ENCODE measurements at regions not wholly inside any gene's neighbourhood (a gene's known extent, or its start where the extent isn't known, plus 50 kb on each side); places are given as distances from the start of the nearest gene placed in this dataset.

DNA sequence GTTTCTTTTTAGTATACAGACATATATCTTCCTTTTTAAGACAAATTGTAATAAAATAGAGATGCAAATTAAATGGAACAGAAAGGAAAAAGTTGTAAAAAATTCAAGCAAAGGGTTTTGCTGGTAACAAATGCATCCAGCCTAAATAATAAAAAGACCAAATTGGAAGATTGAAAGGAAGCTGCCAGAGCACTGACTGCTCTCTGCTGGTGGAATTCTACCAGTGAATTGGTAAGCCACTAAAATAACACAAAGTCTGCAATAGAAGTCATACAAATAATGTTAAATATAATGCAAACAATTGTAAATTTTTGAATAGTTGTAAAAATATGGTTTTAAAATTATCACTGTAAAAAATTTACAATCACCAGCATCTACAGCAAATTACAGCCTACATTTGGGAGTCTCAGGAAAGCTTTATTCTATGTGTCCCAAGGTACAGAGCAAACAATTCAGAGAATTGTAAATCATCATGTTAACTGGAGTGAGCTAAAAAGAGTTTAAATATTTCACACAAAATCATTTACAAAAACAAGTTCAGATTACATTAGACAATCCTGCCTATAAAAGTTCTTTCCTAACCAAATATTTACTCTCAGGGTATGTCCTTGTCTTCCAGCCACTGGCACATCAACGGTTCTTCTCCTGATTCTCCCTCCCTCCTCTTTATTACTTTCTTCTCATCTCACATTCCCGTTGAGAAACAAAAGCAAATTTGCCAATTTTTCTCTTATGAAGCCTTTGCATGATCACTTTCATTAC lies 1322.5 kb downstream of the PCDH7 start:
- DNase-seq (no peak), ATAC-seq (no peak)
- Mint-ChIP-seq H3K9me3 (peaks cover 0 to 7% of the 10 kb centered on the region in 2 donors), H3K4me1 (no peaks in the 10 kb centered on the region), H3K27ac (no peak overlapping the region), H3K27me3 (no peaks in the 10 kb centered on the region), H3K4me3 (no peak overlapping the region)

DNA sequence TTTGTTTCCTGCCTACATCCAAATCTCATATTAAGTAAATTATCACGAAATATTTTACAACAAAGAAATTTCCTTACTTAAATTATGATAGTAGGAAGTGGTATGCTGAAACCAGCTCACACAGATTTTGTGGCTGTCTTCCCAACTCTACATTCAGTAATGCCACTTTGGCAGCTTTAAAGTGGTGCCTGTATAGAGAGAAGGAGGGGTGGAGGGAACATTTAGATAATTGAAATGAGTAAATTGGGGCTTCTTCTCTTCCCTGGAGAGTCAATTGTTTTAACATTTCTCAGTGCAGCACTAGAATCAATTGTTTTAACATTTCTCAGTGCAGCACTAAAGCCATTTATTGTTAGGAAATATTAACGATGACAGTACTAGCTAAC lies 1323.1 kb downstream of the PCDH7 start:
- H3K27me3 Mint-ChIP-seq: no peaks in the 10 kb centered on the region
- peaks cover 0 to 7% of the 10 kb centered on the region in 2 donors for H3K9me3 Mint-ChIP-seq
- H3K27ac Mint-ChIP-seq: no peak overlapping the region
- no peak for ATAC-seq
- no peak for DNase-seq
- no peak overlapping the region for H3K4me3 Mint-ChIP-seq
- no peaks in the 10 kb centered on the region for H3K4me1 Mint-ChIP-seq

DNA sequence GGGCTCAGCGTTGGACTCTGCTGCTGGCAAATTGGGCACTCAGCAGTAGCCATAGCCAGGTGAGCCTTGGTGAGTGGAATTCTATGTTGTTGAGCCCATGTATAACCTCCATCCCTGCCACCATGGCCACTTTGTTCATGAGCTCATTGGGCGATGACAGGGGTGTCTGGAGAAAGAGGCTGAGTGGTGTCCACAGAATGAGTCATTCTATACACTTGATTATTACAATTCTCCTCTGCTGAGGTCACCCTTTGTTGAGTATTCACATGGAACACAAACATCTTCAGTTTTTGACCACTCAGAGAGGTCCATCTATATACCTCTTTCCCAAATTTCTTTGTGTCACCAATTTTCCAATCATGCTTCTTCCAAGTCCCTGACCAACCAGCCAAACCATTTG lies 1341.7 kb downstream of the PCDH7 start:
- DNase-seq (no peak), ATAC-seq (no peak)
- Mint-ChIP-seq H3K27me3 (no peaks in the 10 kb centered on the region), H3K27ac (no peak overlapping the region), H3K9me3 (peaks cover 22 to 28% of the 10 kb centered on the region in 2 donors), H3K4me1 (no peaks in the 10 kb centered on the region), H3K4me3 (no peak overlapping the region)

DNA sequence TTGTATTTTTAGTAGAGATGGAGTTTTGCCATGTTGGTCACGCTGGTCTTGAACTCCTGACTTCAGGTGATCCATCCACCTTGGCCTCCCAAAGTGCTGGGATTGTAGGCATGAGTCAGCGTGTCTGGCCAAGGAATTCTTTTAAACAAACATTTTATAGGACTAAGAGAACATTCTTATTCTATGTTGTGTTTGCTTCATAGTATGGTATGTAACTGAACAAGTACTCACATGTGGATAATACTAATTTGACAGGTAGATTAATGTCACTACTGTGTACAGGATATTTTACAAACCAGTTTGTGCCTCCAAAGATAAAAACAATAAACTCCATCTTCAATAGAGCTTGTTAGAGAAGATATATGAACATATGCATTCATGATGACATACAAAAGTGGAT lies 1353.4 kb downstream of the PCDH7 start:
- ATAC-seq (no peak), DNase-seq (no peak)
- H3K27me3 Mint-ChIP-seq: no peaks in the 10 kb centered on the region
- H3K4me3 Mint-ChIP-seq: no peak overlapping the region
- no peaks in the 10 kb centered on the region for H3K4me1 Mint-ChIP-seq
- H3K9me3 Mint-ChIP-seq: peaks cover 0 to 7% of the 10 kb centered on the region in 2 donors
- H3K27ac Mint-ChIP-seq: no peak overlapping the region

GRCh38 chr4:32087211-32087610 lies 1367.0 kb downstream of the PCDH7 start:
- H3K27me3 Mint-ChIP-seq: no peaks in the 10 kb centered on the region
- no peaks in the 10 kb centered on the region for H3K4me1 Mint-ChIP-seq
- peaks cover 5 to 7% of the 10 kb centered on the region in 2 donors for H3K9me3 Mint-ChIP-seq

DNA sequence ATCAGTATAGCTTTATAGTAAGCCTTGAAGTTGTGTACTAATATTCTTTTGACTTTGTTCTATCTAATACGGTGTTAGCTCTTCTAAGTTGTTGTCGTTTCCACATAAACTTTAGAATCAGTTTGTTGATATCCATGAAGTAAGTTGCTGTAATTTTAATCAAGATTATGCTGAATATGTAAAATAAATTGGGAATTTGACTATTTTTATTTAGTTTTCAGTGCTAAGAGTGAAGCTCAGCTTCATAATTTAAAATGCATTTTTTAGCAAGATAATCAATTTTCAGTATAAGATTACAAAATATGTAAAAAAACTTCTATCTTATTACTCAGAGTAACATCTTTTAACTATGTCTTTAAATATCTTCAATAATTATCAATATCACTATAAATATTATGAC lies 1374.8 kb downstream of the PCDH7 start:
- Mint-ChIP-seq H3K4me3 (no peak overlapping the region), H3K9me3 (peaks cover 0 to 5% of the 10 kb centered on the region in 2 donors), H3K27ac (no peak overlapping the region), H3K4me1 (no peaks in the 10 kb centered on the region), H3K27me3 (no peaks in the 10 kb centered on the region)
- ATAC-seq (no peak), DNase-seq (no peak)

More at GRCh38 chr4:32087211-32087610, 1367.0 kb downstream of the PCDH7 start:
- no peak overlapping the region for H3K4me3 Mint-ChIP-seq
- no peak overlapping the region for H3K27ac Mint-ChIP-seq
- no peak for ATAC-seq
- no peak for DNase-seq

GRCh38 chr4:32102896-32103295 lies 1382.7 kb downstream of the PCDH7 start:
- H3K4me3 Mint-ChIP-seq: no peak overlapping the region
- no peak for ATAC-seq
- DNase-seq: no peak
- H3K9me3 Mint-ChIP-seq: peaks cover 6 to 9% of the 10 kb centered on the region in 2 donors
- H3K4me1 Mint-ChIP-seq: no peaks in the 10 kb centered on the region
- H3K27ac Mint-ChIP-seq: no peak overlapping the region
- H3K27me3 Mint-ChIP-seq: no peaks in the 10 kb centered on the region

GRCh38 chr4:32106767-32107166 lies 1386.6 kb downstream of the PCDH7 start:
- Mint-ChIP-seq H3K27ac (no peak overlapping the region), H3K4me1 (no peaks in the 10 kb centered on the region), H3K27me3 (no peaks in the 10 kb centered on the region), H3K4me3 (no peak overlapping the region), H3K9me3 (peaks cover 9 to 13% of the 10 kb centered on the region in 2 donors)
- ATAC-seq (no peak), DNase-seq (no peak)

DNA sequence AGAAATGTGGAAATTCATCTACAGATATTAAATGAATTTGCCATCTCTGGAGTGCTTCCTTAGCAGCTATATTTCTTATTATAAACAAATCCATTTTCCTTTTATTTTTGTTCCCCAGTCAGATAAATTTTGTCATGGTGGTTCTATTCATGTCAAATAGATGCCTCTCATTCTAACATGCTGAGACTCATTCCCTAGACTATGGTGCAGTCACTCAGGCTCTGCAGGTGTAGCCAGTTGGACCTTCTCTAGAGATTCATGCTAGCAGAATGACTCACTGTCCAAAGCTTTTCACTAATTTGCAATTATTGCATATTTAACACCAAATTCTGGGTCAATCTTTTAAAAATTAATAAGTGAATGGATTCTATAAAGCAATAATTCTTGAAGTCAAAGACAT lies 1392.7 kb downstream of the PCDH7 start:
- no peaks in the 10 kb centered on the region for H3K27me3 Mint-ChIP-seq
- H3K9me3 Mint-ChIP-seq: peaks cover 3% of the 10 kb centered on the region in 2 donors
- H3K4me1 Mint-ChIP-seq: no peaks in the 10 kb centered on the region
- no peak overlapping the region for H3K4me3 Mint-ChIP-seq
- DNase-seq: no peak
- H3K27ac Mint-ChIP-seq: peak overlapping the region in 1 of 2 donors; percentile 63
- no peak for ATAC-seq

- no peak for DNase-seq
- Mint-ChIP-seq H3K4me3 (no peak overlapping the region), H3K4me1 (no peaks in the 10 kb centered on the region), H3K27ac (no peak overlapping the region), H3K27me3 (no peaks in the 10 kb centered on the region), H3K9me3 (peaks cover 0 to 6% of the 10 kb centered on the region in 2 donors)
- no peak for ATAC-seq
Observed at GRCh38 chr4:32117693-32118092, 1397.5 kb downstream of the PCDH7 start.

- Mint-ChIP-seq H3K4me1 (no peaks in the 10 kb centered on the region), H3K9me3 (peaks cover 4 to 13% of the 10 kb centered on the region in 2 donors), H3K27me3 (no peaks in the 10 kb centered on the region), H3K4me3 (no peak overlapping the region), H3K27ac (no peak overlapping the region)
- DNase-seq (no peak), ATAC-seq (no peak)
Observed at GRCh38 chr4:32119907-32120306, 1399.7 kb downstream of the PCDH7 start.

DNA sequence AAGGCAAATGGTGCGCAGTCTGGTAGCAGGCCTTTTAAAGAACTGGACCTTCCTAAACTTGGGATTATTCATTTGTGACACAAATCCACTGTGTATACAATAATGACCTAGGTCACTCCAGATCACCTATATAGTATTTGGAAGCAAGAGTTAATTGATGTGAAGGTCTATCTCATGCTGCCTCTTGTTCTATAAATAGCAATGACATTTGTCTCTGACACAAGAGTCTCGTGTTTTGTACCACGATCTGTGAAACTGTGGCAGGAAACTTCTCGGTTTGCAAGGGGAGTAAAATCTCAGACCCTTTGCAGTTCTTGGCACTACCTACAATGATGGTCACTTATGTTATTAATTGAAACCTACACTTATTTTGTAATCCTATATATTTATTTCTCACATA lies 1408.4 kb downstream of the PCDH7 start:
- DNase-seq (no peak), ATAC-seq (no peak)
- H3K4me1 Mint-ChIP-seq: no peaks in the 10 kb centered on the region
- no peaks in the 10 kb centered on the region for H3K27me3 Mint-ChIP-seq
- H3K9me3 Mint-ChIP-seq: peaks cover 10 to 12% of the 10 kb centered on the region in 2 donors
- H3K27ac Mint-ChIP-seq: no peak overlapping the region
- H3K4me3 Mint-ChIP-seq: no peak overlapping the region

GRCh38 chr4:32129967-32130366 lies 1409.8 kb downstream of the PCDH7 start:
- H3K4me1 Mint-ChIP-seq: no peaks in the 10 kb centered on the region
- H3K27ac Mint-ChIP-seq: no peak overlapping the region
- ATAC-seq: no peak
- DNase-seq: no peak
- no peak overlapping the region for H3K4me3 Mint-ChIP-seq
- H3K9me3 Mint-ChIP-seq: peaks cover 10 to 12% of the 10 kb centered on the region in 2 donors
- H3K27me3 Mint-ChIP-seq: no peaks in the 10 kb centered on the region

DNA sequence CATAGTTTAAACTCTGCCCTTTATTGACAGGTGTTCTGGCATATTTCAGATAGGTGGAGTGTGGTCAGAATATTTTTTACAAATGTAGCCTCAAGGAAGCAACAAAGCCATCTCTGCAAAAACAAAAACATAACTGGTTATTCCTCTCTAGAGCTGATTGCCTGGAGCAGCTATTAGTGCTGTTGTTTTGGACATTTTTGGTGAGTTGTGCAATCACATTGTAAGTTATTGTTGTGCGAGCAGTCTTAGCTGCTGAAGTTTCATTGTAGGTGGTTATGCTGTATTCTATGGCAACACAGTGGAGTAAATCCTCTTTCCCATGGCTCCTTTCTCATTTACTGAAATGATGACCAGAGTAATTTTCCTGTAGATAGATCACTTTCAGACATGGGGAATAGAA lies 1413.0 kb downstream of the PCDH7 start:
- H3K27ac Mint-ChIP-seq: no peak overlapping the region

GRCh38 chr4:32133734-32134133 lies 1413.6 kb downstream of the PCDH7 start:
- Mint-ChIP-seq H3K4me3 (no peak overlapping the region), H3K9me3 (peaks cover 10 to 12% of the 10 kb centered on the region in 2 donors), H3K4me1 (no peaks in the 10 kb centered on the region), H3K27ac (no peak overlapping the region), H3K27me3 (no peaks in the 10 kb centered on the region)
- DNase-seq (no peak), ATAC-seq (no peak)

More for the DNA sequence above, 1413.0 kb downstream of the PCDH7 start:
- H3K9me3 Mint-ChIP-seq: peaks cover 10 to 12% of the 10 kb centered on the region in 2 donors
- ATAC-seq (no peak), DNase-seq (no peak)
- H3K27me3 Mint-ChIP-seq: no peaks in the 10 kb centered on the region
- H3K4me1 Mint-ChIP-seq: no peaks in the 10 kb centered on the region
- no peak overlapping the region for H3K4me3 Mint-ChIP-seq

GRCh38 chr4:32135642-32136041 lies 1415.5 kb downstream of the PCDH7 start:
- Mint-ChIP-seq H3K27ac (no peak overlapping the region), H3K4me3 (no peak overlapping the region), H3K4me1 (no peaks in the 10 kb centered on the region), H3K27me3 (no peaks in the 10 kb centered on the region), H3K9me3 (peaks cover 7 to 10% of the 10 kb centered on the region in 2 donors)
- ATAC-seq: no peak
- no peak for DNase-seq

All from stimulated activated naive CD8-positive, alpha-beta T cell treated with anti-CD3 and anti-CD28 coated beads, Interleukin-15, amount 100 ng/mL, for 72 hours (primary cell).